ENCODE measurements at regions not wholly inside any gene's neighbourhood (a gene's known extent, or its start where the extent isn't known, plus 50 kb on each side); places are given as distances from the start of the nearest gene placed in this dataset.

DNA sequence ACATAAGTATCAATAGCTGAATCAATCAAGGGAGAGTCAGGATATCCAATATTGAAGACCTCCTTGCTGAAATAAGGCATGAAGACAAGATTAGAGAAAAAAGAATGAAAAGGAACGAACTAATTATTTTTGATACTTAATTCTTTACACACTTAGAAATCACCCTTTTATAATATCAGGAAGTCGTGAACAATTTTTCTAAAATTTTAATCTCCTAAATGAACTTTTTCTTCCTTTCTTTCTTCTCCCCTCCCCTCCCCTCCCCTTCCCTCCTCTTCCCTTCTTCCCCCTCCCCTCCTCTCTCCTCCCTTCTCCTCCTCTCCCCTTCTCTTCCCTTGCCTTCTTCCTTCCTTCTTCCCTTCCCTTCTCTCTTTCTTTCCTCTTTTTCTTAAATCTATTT, 872.1 kb upstream of the PCDH10 start:
- Histone ChIP-seq H3K4me2 (ENCODE audit: low read depth, low read length) (no peak overlapping the region), H3K79me2 (ENCODE audit: insufficient read depth, low read length) (no peaks in the 10 kb centered on the region), H3K4me3 (replicated peaks in 1 of 3; ENCODE audit: insufficient read depth in 1 of 3, low read depth in 2 of 3, low read length in 3 of 3) (no peak overlapping the region), H3K4me1 (ENCODE audit: insufficient read depth, low read length) (no peaks in the 10 kb centered on the region), H3K27ac (ENCODE audit: extremely low read length, insufficient read depth, low read length) (no peak overlapping the region), H3K9ac (ENCODE audit: insufficient read depth, low read depth, low read length) (no peak overlapping the region), H2AFZ (ENCODE audit: low read length) (no peak overlapping the region), H4K20me1 (ENCODE audit: insufficient read depth, low read length) (no peaks in the 10 kb centered on the region), H3K27me3 (ENCODE audit: control insufficient read depth in 1 of 2, insufficient read depth in 2 of 2, low read length in 2 of 2) (no peaks in the 10 kb centered on the region), H3K9me3 (ENCODE audit: low read length) (no peaks in the 10 kb centered on the region), H3K36me3 (replicated peaks in 1 of 2; ENCODE audit: control insufficient read depth in 1 of 2, insufficient read depth in 2 of 2, low read length in 2 of 2) (no peaks in the 10 kb centered on the region)
- FAIRE-seq (no peak), DNase-seq (ENCODE audit: low spot score) (no peak), ATAC-seq (no peak)
- TF ChIP-seq, protein P1, sequence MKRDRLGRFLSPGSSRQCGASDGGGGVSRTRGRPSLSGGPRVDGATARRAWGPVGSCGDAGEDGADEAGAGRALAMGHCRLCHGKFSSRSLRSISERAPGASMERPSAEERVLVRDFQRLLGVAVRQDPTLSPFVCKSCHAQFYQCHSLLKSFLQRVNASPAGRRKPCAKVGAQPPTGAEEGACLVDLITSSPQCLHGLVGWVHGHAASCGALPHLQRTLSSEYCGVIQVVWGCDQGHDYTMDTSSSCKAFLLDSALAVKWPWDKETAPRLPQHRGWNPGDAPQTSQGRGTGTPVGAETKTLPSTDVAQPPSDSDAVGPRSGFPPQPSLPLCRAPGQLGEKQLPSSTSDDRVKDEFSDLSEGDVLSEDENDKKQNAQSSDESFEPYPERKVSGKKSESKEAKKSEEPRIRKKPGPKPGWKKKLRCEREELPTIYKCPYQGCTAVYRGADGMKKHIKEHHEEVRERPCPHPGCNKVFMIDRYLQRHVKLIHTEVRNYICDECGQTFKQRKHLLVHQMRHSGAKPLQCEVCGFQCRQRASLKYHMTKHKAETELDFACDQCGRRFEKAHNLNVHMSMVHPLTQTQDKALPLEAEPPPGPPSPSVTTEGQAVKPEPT (CRISPR knock-in tag; IDR thresholded peaks at IDR 0.05; ENCODE audit: low read depth) = no peak
- TF ChIP-seq NFE2L1 (CRISPR knock-in tag; IDR thresholded peaks at IDR 0.05; ENCODE audit: borderline replicate concordance) (no peak), PCBP1 (IDR thresholded peaks at IDR 0.05; ENCODE audit: borderline replicate concordance, low read depth, low read length) (0 out of 2 replicates have a peak, but pooled peaks have one; percentile 32), ZNF550 (CRISPR knock-in tag; IDR thresholded peaks at IDR 0.05; ENCODE audit: borderline replicate concordance) (no peak), KMT2B (CRISPR knock-in tag; IDR thresholded peaks at IDR 0.05) (no peak), ZNF143 (CRISPR knock-in tag; IDR thresholded peaks at IDR 0.05) (no peak), TCF7L2 (IDR thresholded peaks at IDR 0.05; ENCODE audit: low read depth, low read length) (no peak), HNRNPK (IDR thresholded peaks at IDR 0.05; ENCODE audit: low read depth, low read length, poor library complexity, severe bottlenecking) (peak; percentile 97), KLF12 (CRISPR knock-in tag; IDR thresholded peaks at IDR 0.05; ENCODE audit: borderline replicate concordance) (no peak), GABPB1 (CRISPR knock-in tag; IDR thresholded peaks at IDR 0.05) (no peak), MAZ (IDR thresholded peaks at IDR 0.05; ENCODE audit: borderline replicate concordance, low read depth, low read length) (no peak), MAZ (CRISPR knock-in tag; IDR thresholded peaks at IDR 0.05; ENCODE audit: low read depth) (no peak), REPIN1 (CRISPR knock-in tag; IDR thresholded peaks at IDR 0.05; ENCODE audit: borderline replicate concordance, low read depth) (no peak), SRSF4 (IDR thresholded peaks at IDR 0.05; ENCODE audit: low read depth, low read length, poor library complexity, severe bottlenecking) (no peak), FOXK1 (CRISPR knock-in tag; IDR thresholded peaks at IDR 0.05; ENCODE audit: borderline replicate concordance, low read depth) (no peak)
- TF ChIP-seq, protein P2, sequence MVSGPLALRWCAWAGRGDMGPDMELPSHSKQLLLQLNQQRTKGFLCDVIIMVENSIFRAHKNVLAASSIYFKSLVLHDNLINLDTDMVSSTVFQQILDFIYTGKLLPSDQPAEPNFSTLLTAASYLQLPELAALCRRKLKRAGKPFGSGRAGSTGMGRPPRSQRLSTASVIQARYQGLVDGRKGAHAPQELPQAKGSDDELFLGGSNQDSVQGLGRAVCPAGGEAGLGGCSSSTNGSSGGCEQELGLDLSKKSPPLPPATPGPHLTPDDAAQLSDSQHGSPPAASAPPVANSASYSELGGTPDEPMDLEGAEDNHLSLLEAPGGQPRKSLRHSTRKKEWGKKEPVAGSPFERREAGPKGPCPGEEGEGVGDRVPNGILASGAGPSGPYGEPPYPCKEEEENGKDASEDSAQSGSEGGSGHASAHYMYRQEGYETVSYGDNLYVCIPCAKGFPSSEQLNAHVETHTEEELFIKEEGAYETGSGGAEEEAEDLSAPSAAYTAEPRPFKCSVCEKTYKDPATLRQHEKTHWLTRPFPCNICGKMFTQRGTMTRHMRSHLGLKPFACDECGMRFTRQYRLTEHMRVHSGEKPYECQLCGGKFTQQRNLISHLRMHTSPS (CRISPR knock-in tag; IDR thresholded peaks at IDR 0.05; ENCODE audit: low read depth) = no peak
- POLR2A ChIA-PET = no interaction called here
- CTCF ChIA-PET (ENCODE audit: low intra/inter-chr PET ratio, low total read pairs) = no interaction called here
- intact Hi-C loops (cut with micrococcal nuclease; ENCODE audit: unreplicated experiment) (no loop called here), in situ Hi-C loops (cut with HindIII; ENCODE audit: extremely low pct_ligation_motif_present, low pct_unique_long_range_greater_than_20kb) (no loop called here)
- BruUV-seq (replicated peaks) = no TSS peak
- WGBS (ENCODE audit: low lambda C conversion rate) = 2% methylated on average over 2 of the region's 2 CpGs

Measured in HepG2 (cell line).